Activated effector memory CD4-positive, alpha-beta T cell treated with Interleukin-2 at 50 U/mL for 16 hours (primary cell): ENCODE measurements at regions not wholly inside any gene's neighbourhood (a gene's known extent, or its start where the extent isn't known, plus 50 kb on each side); places are given as distances from the start of the nearest gene placed in this dataset.

Source experiments
- DNase-seq: peaks from one replicate; pipeline ENCODE4 v3.0.0-alpha.2; 2020

GRCh38 chr5:167623354-167623753, 668.1 kb upstream of the WWC1 start:
- no peak for DNase-seq

GRCh38 chr5:167624053-167624452, 667.4 kb upstream of the WWC1 start:
- DNase-seq, result no peak

GRCh38 chr5:167626341-167627123, 664.9 kb upstream of the WWC1 start:
- no peak for DNase-seq

GRCh38 chr5:167629634-167630033, 661.8 kb upstream of the WWC1 start:
- DNase-seq, result no peak

GRCh38 chr5:167631191-167631590, 660.3 kb upstream of the WWC1 start:
- no peak for DNase-seq

- DNase-seq, result no peak
Measured at GRCh38 chr5:167633114-167633513, 658.3 kb upstream of the WWC1 start.

GRCh38 chr5:167633931-167634341, 657.5 kb upstream of the WWC1 start:
- no peak for DNase-seq

- no peak for DNase-seq
Measured at GRCh38 chr5:167634432-167634831, 657.0 kb upstream of the WWC1 start.

GRCh38 chr5:167638816-167639215, 652.6 kb upstream of the WWC1 start:
- DNase-seq, result no peak

- no peak for DNase-seq
Measured at GRCh38 chr5:167639273-167639672, 652.2 kb upstream of the WWC1 start.

GRCh38 chr5:167639766-167640165, 651.7 kb upstream of the WWC1 start:
- no peak for DNase-seq

GRCh38 chr5:167642181-167642580, 649.3 kb upstream of the WWC1 start:
- DNase-seq, result no peak

GRCh38 chr5:167642779-167643517, 648.5 kb upstream of the WWC1 start:
- no peak for DNase-seq

- no peak for DNase-seq
Measured at GRCh38 chr5:167643631-167644280, 647.7 kb upstream of the WWC1 start.

- no peak for DNase-seq
Measured at GRCh38 chr5:167644619-167645018, 646.8 kb upstream of the WWC1 start.

GRCh38 chr5:167649471-167649870, 642.0 kb upstream of the WWC1 start:
- no peak for DNase-seq

GRCh38 chr5:167652690-167653089, 638.8 kb upstream of the WWC1 start:
- DNase-seq, result no peak

GRCh38 chr5:167653645-167654106, 637.8 kb upstream of the WWC1 start:
- no peak for DNase-seq

GRCh38 chr5:167657016-167657415, 634.4 kb upstream of the WWC1 start:
- no peak for DNase-seq

- DNase-seq, result no peak
Measured at GRCh38 chr5:167658889-167659288, 632.6 kb upstream of the WWC1 start.

GRCh38 chr5:167661605-167662004, 629.8 kb upstream of the WWC1 start:
- DNase-seq, result no peak

- no peak for DNase-seq
Measured at GRCh38 chr5:167664222-167664804, 627.1 kb upstream of the WWC1 start.

- no peak for DNase-seq
Measured at GRCh38 chr5:167665841-167666375, 625.5 kb upstream of the WWC1 start.
